ENCODE measurements at regions not wholly inside any gene's neighbourhood (a gene's known extent, or its start where the extent isn't known, plus 50 kb on each side); places are given as distances from the start of the nearest gene placed in this dataset.
A peak's percentile ranks its signal among the peaks of the same experiment; 100 is the strongest.
"Not testable (repeated sequence)": the region's sequence is repeated elsewhere in the genome, so short reads cannot be mapped to it uniquely, and the experiment has no call there.

DNA sequence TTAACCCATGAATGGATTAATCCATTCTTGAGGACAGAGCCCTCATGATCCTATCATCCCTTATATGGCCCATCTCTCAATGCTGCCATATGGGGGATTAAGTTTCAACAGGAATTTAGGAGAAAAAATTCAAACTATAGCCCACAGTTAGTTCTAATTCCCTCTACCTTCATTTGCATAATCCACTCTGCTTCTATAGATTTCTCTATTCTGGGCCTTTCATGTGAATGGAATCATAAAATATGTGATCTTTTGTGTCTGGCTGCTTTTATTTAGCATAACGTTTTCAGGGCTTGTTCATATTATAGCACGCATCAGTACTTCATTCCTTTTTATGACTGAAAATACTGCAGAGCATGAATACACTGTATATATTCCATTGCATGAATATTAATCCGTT is 55.4 kb downstream of the CTSL start:
- DNase-seq = no peak

DNA sequence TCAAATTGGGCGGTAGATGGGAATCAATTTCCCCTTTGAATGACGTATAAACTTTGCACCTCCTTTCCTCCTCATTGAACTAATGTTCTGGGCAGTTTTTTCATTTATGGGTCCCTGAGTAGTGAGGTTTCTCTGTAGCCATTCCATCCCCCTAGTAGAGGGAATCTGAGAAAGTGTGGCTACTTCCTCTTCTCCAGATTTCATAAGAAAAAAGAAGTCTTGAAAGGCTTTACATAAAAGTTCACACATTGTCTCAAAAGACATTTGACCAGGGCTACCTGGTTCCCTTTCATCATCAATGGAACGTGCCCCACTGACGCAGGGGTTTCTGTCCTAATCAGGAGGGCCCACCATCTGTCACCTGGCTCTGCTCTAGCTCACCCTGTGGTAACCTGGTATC is 57.3 kb downstream of the CTSL start:
- no peak for DNase-seq

DNA sequence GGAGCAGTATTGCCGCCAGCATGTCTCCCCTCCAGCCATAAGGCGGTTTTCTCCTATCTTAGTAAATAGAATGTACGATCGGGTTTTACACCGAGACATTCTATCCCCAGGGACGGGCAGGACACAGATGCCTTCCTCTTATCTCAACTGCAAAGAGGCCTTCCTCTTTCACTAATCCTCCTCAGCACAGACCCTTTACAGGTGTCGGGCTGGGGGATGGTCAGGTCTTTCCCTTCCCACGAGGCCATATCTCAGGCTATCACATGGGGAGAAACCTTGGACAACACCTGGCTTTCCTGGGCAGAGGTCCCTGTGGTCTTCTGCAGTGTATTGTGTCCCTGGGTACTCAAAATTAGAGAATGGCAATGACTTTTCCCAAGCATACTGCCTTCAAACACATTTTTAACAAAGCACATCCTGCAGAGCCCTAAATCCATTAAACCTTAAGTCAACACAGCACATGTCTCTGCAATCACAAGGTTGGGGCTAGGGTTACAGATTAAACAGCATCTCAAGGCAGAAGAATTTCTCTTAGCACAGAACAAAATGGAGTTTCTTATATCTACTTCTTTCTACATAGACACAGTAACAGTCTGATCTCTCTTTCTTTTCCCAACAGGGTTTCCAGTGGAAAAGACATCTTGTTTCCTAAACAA is 59.5 kb downstream of the CTSL start:
- not testable (repeated sequence) for DNase-seq

DNA sequence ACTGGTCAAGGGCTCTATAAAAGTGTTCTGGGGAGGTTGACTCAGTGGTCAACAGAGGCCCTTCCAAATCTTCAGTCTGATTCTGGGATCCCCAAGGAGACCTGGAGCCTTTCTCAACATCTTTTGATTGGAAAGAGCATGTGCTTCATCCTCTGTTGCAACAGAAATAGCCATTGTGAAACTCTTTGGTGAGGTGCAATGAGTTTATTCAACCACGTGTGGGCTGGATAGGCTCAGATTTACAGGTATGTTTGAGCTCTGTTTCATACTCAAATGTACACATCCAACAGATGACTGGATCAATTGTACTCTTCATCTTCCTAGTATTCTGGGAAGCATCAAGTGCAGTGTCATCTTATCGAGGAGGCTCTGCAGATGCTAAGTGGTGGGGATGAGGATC is 60.5 kb downstream of the CTSL start:
- no peak for DNase-seq

DNA sequence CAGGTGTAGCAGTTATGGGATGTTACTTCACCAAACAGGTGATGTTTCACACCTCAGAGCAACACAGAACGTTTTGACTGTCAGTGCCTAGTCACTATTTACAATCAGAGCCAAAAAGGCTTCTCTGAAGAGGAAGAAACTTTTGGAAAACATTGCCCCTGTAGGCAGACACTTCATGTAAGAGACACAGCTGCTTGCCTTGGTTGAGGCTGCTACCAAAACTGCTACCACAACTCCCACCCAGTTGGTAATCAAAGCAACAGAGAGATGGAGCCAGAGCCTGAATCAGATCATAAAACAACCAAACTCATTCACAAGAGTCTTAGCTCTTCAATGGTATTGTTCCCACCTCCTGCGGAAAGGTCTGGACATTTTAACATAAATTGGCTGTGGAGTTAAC is 61.0 kb downstream of the CTSL start:
- no peak for DNase-seq

DNA sequence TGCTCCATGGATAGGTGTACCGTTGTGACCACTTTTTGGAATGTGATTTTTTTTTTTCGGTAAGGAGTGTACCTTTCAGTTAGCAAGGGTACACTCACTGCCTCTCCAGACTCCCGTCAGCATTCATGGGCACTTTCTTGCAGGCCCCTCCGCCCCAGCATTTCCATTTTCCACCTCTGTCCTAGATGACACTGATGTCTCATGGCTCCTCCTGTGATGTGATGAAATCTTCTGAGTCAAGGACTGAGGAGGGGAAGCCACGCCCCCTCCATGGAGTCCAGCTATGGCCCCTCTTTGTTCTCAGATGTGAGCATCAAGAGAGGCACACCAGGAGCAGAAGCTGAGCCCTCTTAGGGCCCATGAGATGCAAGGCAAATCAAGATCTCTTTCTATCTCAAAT is 61.8 kb downstream of the CTSL start:
- DNase-seq = no peak

DNA sequence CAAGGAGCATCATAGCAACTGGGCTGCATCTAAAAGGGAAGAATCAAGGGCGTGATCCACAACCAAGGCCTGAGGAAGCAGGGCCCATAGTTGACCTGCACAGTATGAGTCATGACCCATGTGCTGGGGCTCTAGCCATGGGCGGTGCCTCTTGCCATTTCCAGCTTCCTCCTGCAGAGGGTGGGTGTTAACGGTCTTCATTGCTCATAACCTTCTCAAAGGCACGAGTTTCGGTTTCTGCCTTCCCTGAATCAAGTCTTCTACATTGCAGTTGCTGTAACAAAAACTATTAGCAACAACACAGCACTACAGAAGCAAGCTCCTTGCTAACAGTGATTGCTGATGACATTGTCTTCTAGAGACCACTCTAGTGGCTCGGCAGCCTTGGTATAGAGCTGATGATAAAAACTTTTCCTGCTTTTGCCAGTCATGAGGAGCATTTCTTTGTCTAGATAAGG is 66.9 kb downstream of the CTSL start:
- peak in 9 of 58 donors; percentile 2 to 48 (median 8) for DNase-seq

DNA sequence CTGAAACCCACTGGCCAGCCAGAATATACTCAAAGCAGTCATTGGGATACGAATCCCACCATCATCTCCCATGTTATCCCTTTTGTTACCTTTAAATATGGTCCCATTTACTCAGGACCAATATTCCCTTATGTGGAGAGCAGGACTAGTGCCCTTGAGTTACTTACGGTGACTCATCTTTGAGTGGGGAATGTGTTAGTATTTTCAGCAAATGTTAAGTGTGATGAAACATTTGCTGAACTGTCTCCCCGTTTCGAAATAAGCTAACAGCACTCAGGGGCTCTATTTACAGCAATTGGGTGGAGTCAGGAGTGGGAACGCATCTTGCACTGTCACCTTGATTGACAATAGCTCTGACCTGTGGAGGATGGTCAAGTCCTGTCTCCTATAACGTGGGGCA is 67.4 kb downstream of the CTSL start:
- no peak for DNase-seq

DNA sequence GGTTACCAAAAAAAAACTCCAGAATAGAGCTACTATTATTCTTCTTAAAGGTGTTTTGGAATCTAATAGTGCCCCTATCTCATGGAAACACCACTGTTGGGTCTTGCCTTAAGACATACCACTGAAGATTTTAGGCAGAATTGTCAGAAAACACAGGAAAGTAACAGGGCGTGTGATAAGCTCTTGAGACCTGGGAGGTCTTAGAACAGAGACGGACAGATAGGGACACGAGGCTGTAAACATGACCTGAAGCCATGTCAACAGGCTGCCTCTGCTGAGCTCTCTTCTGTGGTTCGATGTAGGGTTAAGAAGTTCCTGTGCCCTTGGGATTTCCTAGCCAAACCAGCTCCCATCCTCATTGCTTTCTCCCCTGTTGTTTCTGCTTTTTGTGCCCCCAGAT is 69.3 kb downstream of the CTSL start:
- DNase-seq = no peak

DNA sequence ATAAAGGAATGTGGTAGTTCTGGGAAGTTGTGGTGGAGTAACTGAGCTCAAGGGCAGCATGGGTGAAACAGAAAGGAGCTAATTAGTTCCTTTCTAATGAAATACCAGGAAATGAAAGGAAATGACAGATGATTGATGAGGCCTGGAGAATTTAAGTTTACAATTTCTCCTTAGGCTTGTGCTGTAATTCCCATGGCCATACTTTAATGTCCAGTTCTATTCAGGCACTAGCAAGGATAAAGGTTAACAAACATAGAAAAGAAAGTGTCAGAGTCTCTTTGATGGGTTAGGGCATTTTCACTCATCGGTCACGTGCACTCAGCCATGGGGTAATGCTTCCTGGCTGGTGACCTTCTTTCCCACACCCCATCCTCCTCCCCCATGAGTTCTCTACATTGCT is 70.3 kb downstream of the CTSL start:
- DNase-seq = no peak

DNA sequence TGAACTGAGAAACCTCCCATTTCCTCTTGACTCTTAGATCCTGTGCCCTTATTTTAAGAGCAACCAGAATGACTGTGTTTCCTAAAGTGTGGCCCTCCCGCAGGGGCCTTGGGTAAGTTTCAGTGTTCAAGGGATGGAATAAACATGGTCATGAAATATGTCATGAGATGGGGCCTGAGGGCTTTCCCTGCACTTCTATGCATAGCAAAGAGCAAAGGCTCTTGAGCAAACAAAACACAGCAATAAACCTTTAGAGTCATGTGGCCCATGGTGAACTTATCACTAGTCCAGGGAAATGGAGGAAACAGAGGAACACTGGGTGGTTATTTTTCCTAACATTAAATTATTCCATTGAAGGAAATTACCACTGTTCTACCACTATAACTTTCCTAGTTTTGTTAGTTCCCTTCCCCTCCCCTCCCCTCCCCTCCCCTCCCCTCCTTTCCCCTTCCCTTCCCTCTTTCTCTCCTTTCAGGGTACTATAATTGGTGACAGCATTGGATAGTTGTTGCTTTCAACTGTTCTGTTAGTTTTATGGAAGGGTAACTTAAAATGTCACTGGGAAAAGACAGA is 72.4 kb downstream of the CTSL start:
- no peak for DNase-seq

DNA sequence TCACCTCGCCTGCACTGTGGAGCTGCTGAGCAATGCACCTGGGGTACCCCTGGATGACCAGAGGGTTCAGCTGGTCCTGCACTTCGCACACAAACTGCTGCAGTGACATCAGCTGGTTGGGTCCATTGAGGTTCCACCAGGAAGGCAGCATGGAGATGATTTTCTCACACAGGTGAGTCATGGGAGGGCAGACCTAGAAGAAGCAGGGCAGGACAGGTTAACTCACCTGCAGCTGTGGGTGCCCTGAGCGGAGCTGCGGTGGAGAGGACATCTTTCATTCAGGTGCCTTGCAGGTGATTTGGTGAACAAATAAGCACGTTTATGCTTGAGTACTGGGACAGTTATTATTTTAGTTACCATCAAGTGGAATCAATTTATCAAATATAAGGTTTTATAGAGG is 73.6 kb downstream of the CTSL start:
- no peak for DNase-seq

DNA sequence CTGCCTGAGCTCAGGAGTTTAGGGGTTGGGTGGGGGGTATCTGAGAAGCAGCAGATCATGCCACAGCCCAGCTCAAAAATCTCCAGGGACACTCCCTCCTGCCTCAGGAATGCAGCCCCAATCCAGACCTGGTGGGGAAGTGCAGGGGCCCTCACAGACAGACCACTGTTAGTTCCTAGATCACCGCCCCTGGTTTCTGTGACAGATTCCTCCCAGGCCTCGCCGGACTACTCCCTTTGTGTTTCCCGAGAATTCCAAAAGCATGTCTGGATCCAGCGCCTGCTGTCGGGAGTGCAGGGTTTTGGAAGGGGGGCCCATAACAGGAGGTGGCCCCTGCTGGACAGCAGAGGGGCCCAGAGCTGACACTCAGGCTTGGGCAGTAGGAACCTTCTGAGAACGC is 74.5 kb downstream of the CTSL start:
- no peak for DNase-seq

DNA sequence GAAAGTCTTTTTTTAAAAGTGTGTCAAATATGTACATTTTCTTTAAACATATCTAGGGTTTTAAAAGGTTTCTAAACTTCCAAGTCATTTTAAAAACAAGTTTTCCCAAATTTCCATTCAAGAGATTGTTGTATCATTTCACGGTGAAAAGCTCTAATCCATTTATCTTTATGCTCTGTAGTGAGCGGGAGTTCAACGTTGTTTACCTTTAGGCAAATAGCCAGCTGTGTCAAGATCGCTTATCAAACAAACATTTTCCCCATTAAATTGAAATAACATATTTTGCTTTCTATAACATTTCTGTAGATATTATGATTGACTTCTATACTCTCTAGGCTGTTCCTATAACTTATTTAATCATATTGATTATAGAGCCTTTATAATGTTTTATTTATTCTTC is 75.1 kb downstream of the CTSL start:
- no peak for DNase-seq

DNA sequence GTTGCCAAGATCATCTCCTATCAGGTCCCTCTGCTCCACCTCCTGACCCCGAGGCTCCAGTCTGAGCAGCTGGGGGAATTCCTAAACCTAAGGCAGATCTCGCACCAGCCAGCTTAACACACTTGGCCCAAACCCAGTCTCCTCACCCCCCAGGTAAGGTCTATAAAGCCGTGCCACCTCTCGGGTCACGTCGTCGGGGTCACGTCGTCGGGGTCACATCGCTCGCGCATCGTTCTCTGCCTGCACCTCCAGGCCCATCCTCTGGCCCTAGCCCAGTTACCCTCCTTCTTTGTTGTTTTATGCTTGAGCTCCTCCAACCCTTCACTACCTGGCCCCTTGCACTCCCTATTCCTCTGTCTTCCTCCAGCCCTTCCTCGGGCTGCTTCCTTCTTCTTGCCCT is 77.2 kb downstream of the CTSL start:
- no peak for DNase-seq

DNA sequence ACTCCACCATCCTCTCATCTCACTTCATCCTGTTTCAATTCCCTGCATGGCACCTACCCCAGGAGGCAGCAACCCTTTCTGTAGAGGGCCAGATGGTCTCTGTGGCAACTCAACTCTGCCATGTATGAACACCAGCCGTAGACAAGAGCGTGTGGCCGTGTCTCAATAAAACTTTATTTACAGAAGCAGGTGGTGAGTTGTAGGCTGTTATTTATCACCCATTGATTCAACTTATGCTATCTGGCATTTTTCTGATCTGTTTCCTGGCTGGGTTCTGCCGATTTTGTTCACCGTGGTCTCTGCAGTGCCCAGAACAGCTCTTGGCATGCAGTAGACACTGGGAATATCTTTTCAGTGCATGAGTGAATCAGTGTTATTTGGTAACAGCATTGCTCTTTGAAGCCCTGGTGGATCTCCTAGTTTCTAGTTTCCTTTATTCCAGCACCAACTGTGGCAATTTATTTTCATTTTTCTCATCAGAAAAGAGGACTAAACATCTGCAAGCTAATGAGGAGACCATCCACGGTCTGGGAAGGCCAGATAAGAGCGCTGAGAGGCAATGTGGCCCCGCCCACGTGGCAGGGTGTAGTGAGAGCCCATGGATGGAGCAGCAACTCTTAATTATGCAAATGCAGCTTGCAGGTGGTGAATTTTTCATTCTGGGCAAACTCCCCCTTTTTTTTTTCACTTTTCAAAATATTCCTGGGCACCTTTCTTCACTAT is 77.9 kb downstream of the CTSL start:
- DNase-seq = no peak

DNA sequence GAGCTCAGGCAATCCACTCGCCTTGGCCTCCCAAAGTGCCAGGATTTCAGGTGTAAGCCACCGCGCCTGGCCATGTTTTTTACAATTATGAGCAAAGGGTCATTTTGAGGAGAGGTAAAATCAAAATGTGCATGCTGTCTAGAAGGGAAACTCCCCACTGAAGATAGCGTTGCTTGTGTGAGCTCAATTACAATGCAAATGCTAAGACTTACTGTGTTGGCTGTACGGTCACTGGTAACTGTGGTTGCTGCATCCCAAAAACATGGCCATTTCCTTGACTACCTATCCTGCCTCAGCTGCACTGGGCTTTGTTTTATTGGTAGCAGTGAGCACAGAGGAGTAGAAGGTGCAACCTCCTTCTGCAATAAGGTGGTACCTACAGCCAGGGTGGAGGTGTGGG is 77.4 kb upstream of the SPATA31E1 start:
- DNase-seq = no peak

DNA sequence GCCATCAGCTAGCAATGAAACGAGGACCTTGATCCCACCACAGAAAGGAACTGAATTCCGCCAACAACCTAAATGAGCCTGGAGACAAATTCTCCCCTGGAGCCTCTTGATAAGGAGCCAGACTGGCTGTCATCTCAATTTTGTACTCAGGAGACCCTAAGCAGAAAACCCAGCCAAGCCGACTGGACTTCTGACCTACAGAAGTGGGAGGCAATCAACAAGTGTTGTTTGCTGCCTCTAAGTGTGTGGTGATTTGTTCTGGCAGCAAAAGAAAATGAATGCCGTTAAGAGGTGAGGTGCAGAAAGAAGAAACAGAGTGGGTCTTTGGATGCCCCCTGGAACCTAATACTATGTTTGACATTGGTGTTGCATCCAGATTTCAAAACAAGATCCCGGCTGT is 72.7 kb upstream of the SPATA31E1 start:
- DNase-seq = no peak

DNA sequence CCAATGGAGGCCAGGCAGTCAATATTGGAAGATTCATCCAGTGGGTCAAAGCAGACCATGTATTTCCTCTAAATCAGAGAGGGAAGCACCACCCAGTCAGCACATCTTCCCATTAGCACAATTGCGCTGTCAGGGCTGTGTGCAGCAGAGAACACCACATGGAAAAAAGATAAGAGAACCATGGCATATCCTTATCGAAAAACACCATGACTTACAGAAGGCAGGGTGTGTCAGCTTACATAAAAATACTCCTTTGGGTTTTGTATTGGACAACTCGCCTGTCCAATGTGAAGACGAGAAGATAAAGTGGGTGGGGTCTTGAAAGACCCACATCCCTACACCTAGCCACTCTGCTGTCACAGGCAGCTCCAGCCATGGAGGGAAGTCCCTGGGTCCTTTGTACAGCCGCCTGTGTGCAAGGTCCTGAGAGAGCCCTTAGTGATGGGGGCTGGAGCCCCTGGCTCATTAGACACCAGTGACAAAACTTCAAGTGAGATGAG is 71.9 kb upstream of the SPATA31E1 start:
- no peak for DNase-seq

DNA sequence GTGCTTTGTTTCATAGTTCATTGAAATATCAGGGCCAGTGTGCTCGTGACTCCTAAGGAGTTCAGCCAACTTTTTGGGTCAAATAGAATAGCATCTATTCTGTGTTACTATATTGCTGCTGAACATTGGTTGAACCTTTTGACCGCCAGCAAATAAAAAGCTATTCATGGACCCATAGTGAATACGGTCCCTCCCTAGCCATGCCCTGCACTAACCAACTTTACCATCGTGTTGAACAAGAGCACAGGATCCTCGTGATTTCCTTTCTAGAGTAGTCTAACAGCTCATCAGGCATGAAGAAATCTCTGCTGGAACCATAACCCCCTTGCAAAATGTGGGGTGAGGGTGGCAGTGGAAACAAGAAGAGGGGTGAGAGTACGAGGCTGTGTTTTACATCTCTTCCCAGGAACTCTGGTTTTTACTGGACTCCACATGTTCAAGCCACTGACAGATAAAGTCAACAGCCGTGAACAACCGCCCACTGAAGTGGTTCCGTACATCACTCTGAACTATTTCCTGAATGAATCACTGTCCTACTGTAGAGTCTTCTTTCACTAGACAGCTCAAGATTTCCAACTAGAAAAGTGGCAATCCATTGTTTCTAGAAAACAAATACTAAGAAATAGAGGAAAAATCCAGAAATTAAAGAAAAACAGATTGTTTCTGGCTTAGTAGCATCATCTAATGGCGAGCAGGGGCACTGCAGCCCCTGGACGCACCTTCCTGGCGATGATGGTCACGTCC is 70.1 kb upstream of the SPATA31E1 start:
- peak in 6 of 58 donors; percentile 3 to 17 (median 10) for DNase-seq

DNA sequence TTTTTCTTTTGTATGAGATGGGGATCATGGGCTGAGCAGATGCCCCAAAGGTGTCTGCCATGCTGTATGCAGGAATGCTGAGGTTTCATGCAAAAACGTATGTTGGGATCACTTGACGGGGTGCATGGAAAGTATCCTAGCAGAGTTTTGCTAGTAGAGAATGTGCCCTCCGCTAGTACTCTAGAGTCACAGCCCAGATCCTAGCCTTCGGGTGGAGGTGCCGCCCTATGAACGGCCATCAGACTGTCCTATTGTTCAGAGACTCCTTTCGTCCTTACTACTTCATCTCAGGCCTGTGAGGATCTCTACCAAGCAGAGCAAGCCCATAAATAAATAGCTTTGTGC is 69.6 kb upstream of the SPATA31E1 start:
- DNase-seq = no peak

DNA sequence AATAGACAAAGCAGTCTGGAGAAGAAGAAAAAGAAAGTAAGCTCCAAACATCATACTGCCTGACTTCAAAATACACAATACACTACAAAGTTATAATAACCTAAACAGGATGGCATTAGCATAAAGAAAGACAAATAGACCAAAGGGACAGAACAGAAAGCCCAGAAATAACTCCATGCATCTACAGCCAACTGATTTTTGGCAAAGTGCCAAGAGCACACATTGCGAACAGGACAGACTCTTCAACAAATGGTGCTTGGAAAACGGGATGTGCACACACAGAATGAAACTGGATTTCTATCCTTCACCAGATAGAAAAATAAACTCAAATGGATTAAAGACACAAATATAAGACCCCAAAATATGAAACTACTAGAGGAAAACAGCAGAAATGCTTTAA is 66.6 kb upstream of the SPATA31E1 start:
- peak in 3 of 58 donors; percentile 18 to 26 (median 19) for DNase-seq
